ENCODE measurements at regions not wholly inside any gene's neighbourhood (a gene's known extent, or its start where the extent isn't known, plus 50 kb on each side); places are given as distances from the start of the nearest gene placed in this dataset.

- Histone ChIP-seq H3K4me1 (ENCODE audit: control insufficient read depth in 2 of 2, insufficient read depth in 2 of 2, low read length in 2 of 2) (peaks cover 0 to 11% of the 10 kb centered on the region in 2 donors), H3K9ac (ENCODE audit: low read depth in 1 of 2, low read length in 2 of 2) (no peak overlapping the region), H3K9me3 (ENCODE audit: control insufficient read depth in 2 of 2, low read length in 2 of 2) (peaks cover 4% of the 10 kb centered on the region in 2 donors), H3K27ac (ENCODE audit: low read depth in 2 of 2, low read length in 2 of 2) (peak overlapping the region in 1 of 2 donors; percentile 31), H3K4me3 (ENCODE audit: low read length in 2 of 2) (no peak overlapping the region), H3K27me3 (ENCODE audit: control insufficient read depth in 2 of 2, insufficient read depth in 2 of 2, low read length in 2 of 2) (no peaks in the 10 kb centered on the region), H3K36me3 (ENCODE audit: control insufficient read depth in 2 of 2, insufficient read depth in 2 of 2, low read length in 2 of 2) (no peaks in the 10 kb centered on the region)
These were observed 407.8 kb downstream of the DUSP10 start for GRCh38 chr1:221334062-221334461.

GRCh38 chr1:221335161-221336101 is 406.5 kb downstream of the DUSP10 start:
- Histone ChIP-seq H3K27me3 (ENCODE audit: control insufficient read depth in 2 of 2, insufficient read depth in 2 of 2, low read length in 2 of 2) (no peaks in the 10 kb centered on the region), H3K4me3 (ENCODE audit: low read length in 2 of 2) (no peak overlapping the region), H3K27ac (ENCODE audit: low read depth in 2 of 2, low read length in 2 of 2) (peak overlapping the region in 1 of 2 donors; percentile 52), H3K4me1 (ENCODE audit: control insufficient read depth in 2 of 2, insufficient read depth in 2 of 2, low read length in 2 of 2) (peaks cover 0 to 11% of the 10 kb centered on the region in 2 donors), H3K9ac (ENCODE audit: low read depth in 1 of 2, low read length in 2 of 2) (no peak overlapping the region), H3K9me3 (ENCODE audit: control insufficient read depth in 2 of 2, low read length in 2 of 2) (peaks cover 4% of the 10 kb centered on the region in 2 donors), H3K36me3 (ENCODE audit: control insufficient read depth in 2 of 2, insufficient read depth in 2 of 2, low read length in 2 of 2) (no peaks in the 10 kb centered on the region)

- Histone ChIP-seq H3K27ac (ENCODE audit: low read depth in 2 of 2, low read length in 2 of 2) (peak overlapping the region in 1 of 2 donors; percentile 52), H3K27me3 (ENCODE audit: control insufficient read depth in 2 of 2, insufficient read depth in 2 of 2, low read length in 2 of 2) (no peaks in the 10 kb centered on the region), H3K4me3 (ENCODE audit: low read length in 2 of 2) (no peak overlapping the region), H3K9ac (ENCODE audit: low read depth in 1 of 2, low read length in 2 of 2) (no peak overlapping the region), H3K4me1 (ENCODE audit: control insufficient read depth in 2 of 2, insufficient read depth in 2 of 2, low read length in 2 of 2) (peaks cover 0 to 11% of the 10 kb centered on the region in 2 donors), H3K9me3 (ENCODE audit: control insufficient read depth in 2 of 2, low read length in 2 of 2) (peaks cover 4% of the 10 kb centered on the region in 2 donors), H3K36me3 (ENCODE audit: control insufficient read depth in 2 of 2, insufficient read depth in 2 of 2, low read length in 2 of 2) (no peaks in the 10 kb centered on the region)
These were observed 405.8 kb downstream of the DUSP10 start for GRCh38 chr1:221336126-221336525.

GRCh38 chr1:221337106-221337505 is 404.8 kb downstream of the DUSP10 start:
- Histone ChIP-seq H3K27ac (ENCODE audit: low read depth in 2 of 2, low read length in 2 of 2) (no peak overlapping the region), H3K9me3 (ENCODE audit: control insufficient read depth in 2 of 2, low read length in 2 of 2) (no peaks in the 10 kb centered on the region), H3K36me3 (ENCODE audit: control insufficient read depth in 2 of 2, insufficient read depth in 2 of 2, low read length in 2 of 2) (no peaks in the 10 kb centered on the region), H3K4me3 (ENCODE audit: low read length in 2 of 2) (no peak overlapping the region), H3K9ac (ENCODE audit: low read depth in 1 of 2, low read length in 2 of 2) (no peak overlapping the region), H3K27me3 (ENCODE audit: control insufficient read depth in 2 of 2, insufficient read depth in 2 of 2, low read length in 2 of 2) (no peaks in the 10 kb centered on the region), H3K4me1 (ENCODE audit: control insufficient read depth in 2 of 2, insufficient read depth in 2 of 2, low read length in 2 of 2) (peaks cover 0 to 11% of the 10 kb centered on the region in 2 donors)

GRCh38 chr1:221343136-221343535 is 398.8 kb downstream of the DUSP10 start:
- Histone ChIP-seq H3K9me3 (ENCODE audit: control insufficient read depth in 2 of 2, low read length in 2 of 2) (no peaks in the 10 kb centered on the region), H3K27me3 (ENCODE audit: control insufficient read depth in 2 of 2, insufficient read depth in 2 of 2, low read length in 2 of 2) (no peaks in the 10 kb centered on the region), H3K27ac (ENCODE audit: low read depth in 2 of 2, low read length in 2 of 2) (no peak overlapping the region), H3K36me3 (ENCODE audit: control insufficient read depth in 2 of 2, insufficient read depth in 2 of 2, low read length in 2 of 2) (no peaks in the 10 kb centered on the region), H3K4me1 (ENCODE audit: control insufficient read depth in 2 of 2, insufficient read depth in 2 of 2, low read length in 2 of 2) (no peaks in the 10 kb centered on the region), H3K4me3 (ENCODE audit: low read length in 2 of 2) (no peak overlapping the region), H3K9ac (ENCODE audit: low read depth in 1 of 2, low read length in 2 of 2) (no peak overlapping the region)

- Histone ChIP-seq H3K9me3 (ENCODE audit: control insufficient read depth in 2 of 2, low read length in 2 of 2) (no peaks in the 10 kb centered on the region), H3K4me1 (ENCODE audit: control insufficient read depth in 2 of 2, insufficient read depth in 2 of 2, low read length in 2 of 2) (no peaks in the 10 kb centered on the region), H3K9ac (ENCODE audit: low read depth in 1 of 2, low read length in 2 of 2) (no peak overlapping the region), H3K36me3 (ENCODE audit: control insufficient read depth in 2 of 2, insufficient read depth in 2 of 2, low read length in 2 of 2) (no peaks in the 10 kb centered on the region), H3K27ac (ENCODE audit: low read depth in 2 of 2, low read length in 2 of 2) (no peak overlapping the region), H3K27me3 (ENCODE audit: control insufficient read depth in 2 of 2, insufficient read depth in 2 of 2, low read length in 2 of 2) (no peaks in the 10 kb centered on the region), H3K4me3 (ENCODE audit: low read length in 2 of 2) (no peak overlapping the region)
These were observed 398.3 kb downstream of the DUSP10 start for GRCh38 chr1:221343607-221344006.

GRCh38 chr1:221344693-221345092 is 397.2 kb downstream of the DUSP10 start:
- H3K4me3 ChIP-seq (ENCODE audit: low read length in 2 of 2): no peak overlapping the region
- H3K9ac ChIP-seq (ENCODE audit: low read depth in 1 of 2, low read length in 2 of 2): no peak overlapping the region
- no peaks in the 10 kb centered on the region for H3K27me3 ChIP-seq (ENCODE audit: control insufficient read depth in 2 of 2, insufficient read depth in 2 of 2, low read length in 2 of 2)
- H3K27ac ChIP-seq (ENCODE audit: low read depth in 2 of 2, low read length in 2 of 2): no peak overlapping the region
- H3K36me3 ChIP-seq (ENCODE audit: control insufficient read depth in 2 of 2, insufficient read depth in 2 of 2, low read length in 2 of 2): no peaks in the 10 kb centered on the region
- no peaks in the 10 kb centered on the region for H3K4me1 ChIP-seq (ENCODE audit: control insufficient read depth in 2 of 2, insufficient read depth in 2 of 2, low read length in 2 of 2)
- no peaks in the 10 kb centered on the region for H3K9me3 ChIP-seq (ENCODE audit: control insufficient read depth in 2 of 2, low read length in 2 of 2)

GRCh38 chr1:221347706-221348105 is 394.2 kb downstream of the DUSP10 start:
- Histone ChIP-seq H3K27me3 (ENCODE audit: control insufficient read depth in 2 of 2, insufficient read depth in 2 of 2, low read length in 2 of 2) (no peaks in the 10 kb centered on the region), H3K9ac (ENCODE audit: low read depth in 1 of 2, low read length in 2 of 2) (no peak overlapping the region), H3K36me3 (ENCODE audit: control insufficient read depth in 2 of 2, insufficient read depth in 2 of 2, low read length in 2 of 2) (no peaks in the 10 kb centered on the region), H3K27ac (ENCODE audit: low read depth in 2 of 2, low read length in 2 of 2) (no peak overlapping the region), H3K9me3 (ENCODE audit: control insufficient read depth in 2 of 2, low read length in 2 of 2) (no peaks in the 10 kb centered on the region), H3K4me3 (ENCODE audit: low read length in 2 of 2) (no peak overlapping the region), H3K4me1 (ENCODE audit: control insufficient read depth in 2 of 2, insufficient read depth in 2 of 2, low read length in 2 of 2) (no peaks in the 10 kb centered on the region)

GRCh38 chr1:221350091-221350490 is 391.8 kb downstream of the DUSP10 start:
- Histone ChIP-seq H3K36me3 (ENCODE audit: control insufficient read depth in 2 of 2, insufficient read depth in 2 of 2, low read length in 2 of 2) (no peaks in the 10 kb centered on the region), H3K4me3 (ENCODE audit: low read length in 2 of 2) (no peak overlapping the region), H3K27me3 (ENCODE audit: control insufficient read depth in 2 of 2, insufficient read depth in 2 of 2, low read length in 2 of 2) (no peaks in the 10 kb centered on the region), H3K9me3 (ENCODE audit: control insufficient read depth in 2 of 2, low read length in 2 of 2) (no peaks in the 10 kb centered on the region), H3K9ac (ENCODE audit: low read depth in 1 of 2, low read length in 2 of 2) (no peak overlapping the region), H3K4me1 (ENCODE audit: control insufficient read depth in 2 of 2, insufficient read depth in 2 of 2, low read length in 2 of 2) (no peaks in the 10 kb centered on the region), H3K27ac (ENCODE audit: low read depth in 2 of 2, low read length in 2 of 2) (no peak overlapping the region)

GRCh38 chr1:221356693-221357092 is 385.2 kb downstream of the DUSP10 start:
- no peaks in the 10 kb centered on the region for H3K4me1 ChIP-seq (ENCODE audit: control insufficient read depth in 2 of 2, insufficient read depth in 2 of 2, low read length in 2 of 2)
- H3K27ac ChIP-seq (ENCODE audit: low read depth in 2 of 2, low read length in 2 of 2): no peak overlapping the region

More at GRCh38 chr1:221356693-221357092, 385.2 kb downstream of the DUSP10 start:
- Histone ChIP-seq H3K36me3 (ENCODE audit: control insufficient read depth in 2 of 2, insufficient read depth in 2 of 2, low read length in 2 of 2) (no peaks in the 10 kb centered on the region), H3K4me3 (ENCODE audit: low read length in 2 of 2) (no peak overlapping the region), H3K27me3 (ENCODE audit: control insufficient read depth in 2 of 2, insufficient read depth in 2 of 2, low read length in 2 of 2) (no peaks in the 10 kb centered on the region), H3K9me3 (ENCODE audit: control insufficient read depth in 2 of 2, low read length in 2 of 2) (no peaks in the 10 kb centered on the region), H3K9ac (ENCODE audit: low read depth in 1 of 2, low read length in 2 of 2) (no peak overlapping the region)
